T-helper 2 cell treated with Interferon-gamma antibody and Interleukin-4, amounts not matched to agents 5 μg/mL and 100 μg/mL, for 36 hours (primary cell): ENCODE measurements at regions not wholly inside any gene's neighbourhood (a gene's known extent, or its start where the extent isn't known, plus 50 kb on each side); places are given as distances from the start of the nearest gene placed in this dataset.

Experiments
- DNase-seq: peaks from one replicate; pipeline ENCODE4 v3.0.0; 2021; ENCODE audit warnings: low spot score
- H3K27ac Mint-ChIP-seq: one replicate; pipeline ENCODE4 v1.8.0; 2021; ENCODE audit warnings: mild to moderate bottlenecking, mixed read lengths
- H3K27me3 Mint-ChIP-seq: one replicate; pipeline ENCODE4 v1.8.0; 2021; ENCODE audit warnings: low read depth, mixed read lengths
- H3K36me3 Mint-ChIP-seq: one replicate; pipeline ENCODE4 v1.8.0; 2021; ENCODE audit warnings: low read depth, mixed read lengths
- H3K4me1 Mint-ChIP-seq: one replicate; pipeline ENCODE4 v1.8.0; 2021; ENCODE audit warnings: low read depth, mixed read lengths
- H3K4me3 Mint-ChIP-seq: one replicate; pipeline ENCODE4 v1.8.0; 2022; ENCODE audit warnings: mild to moderate bottlenecking, moderate library complexity, mixed read lengths
- H3K9me3 Mint-ChIP-seq: one replicate; pipeline ENCODE4 v1.8.0; 2021; ENCODE audit warnings: mixed read lengths

DNA sequence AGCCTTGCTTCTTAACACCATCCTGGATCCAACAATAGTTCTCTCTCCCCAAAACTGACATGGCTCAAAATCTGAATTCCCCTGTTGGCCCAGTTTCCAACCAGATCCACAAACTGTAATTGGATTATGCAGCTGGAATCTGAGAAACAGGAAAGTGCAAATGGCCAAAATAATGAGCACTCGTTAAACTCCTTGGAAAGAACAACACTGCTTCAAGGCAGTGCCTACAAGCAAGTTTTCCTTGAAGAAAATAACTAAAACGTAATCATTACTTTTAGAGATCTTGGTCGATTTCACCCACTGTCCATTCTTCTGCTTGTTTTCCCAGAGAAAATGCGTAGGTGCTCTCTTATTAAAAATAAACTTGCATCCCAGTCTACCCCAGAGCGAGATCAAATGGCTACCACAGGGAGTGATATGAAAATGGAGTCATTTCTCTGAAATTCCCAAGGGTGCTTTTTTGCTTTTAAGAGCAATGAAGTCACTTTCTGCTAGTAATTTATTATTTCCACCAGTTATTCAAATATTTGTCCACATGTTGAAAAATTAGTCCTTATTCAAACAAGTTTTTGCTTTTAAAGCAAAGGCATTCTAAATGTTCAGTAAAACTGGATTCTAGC lies 264.2 kb downstream of the C1D start:
- no peak for DNase-seq
- no peaks in the 10 kb centered on the region for H3K36me3 Mint-ChIP-seq
- H3K4me3 Mint-ChIP-seq, result no peak overlapping the region
- no peak overlapping the region for H3K27ac Mint-ChIP-seq
- H3K27me3 Mint-ChIP-seq, result no peaks in the 10 kb centered on the region
- H3K9me3 Mint-ChIP-seq, result no peaks in the 10 kb centered on the region
- no peaks in the 10 kb centered on the region for H3K4me1 Mint-ChIP-seq

DNA sequence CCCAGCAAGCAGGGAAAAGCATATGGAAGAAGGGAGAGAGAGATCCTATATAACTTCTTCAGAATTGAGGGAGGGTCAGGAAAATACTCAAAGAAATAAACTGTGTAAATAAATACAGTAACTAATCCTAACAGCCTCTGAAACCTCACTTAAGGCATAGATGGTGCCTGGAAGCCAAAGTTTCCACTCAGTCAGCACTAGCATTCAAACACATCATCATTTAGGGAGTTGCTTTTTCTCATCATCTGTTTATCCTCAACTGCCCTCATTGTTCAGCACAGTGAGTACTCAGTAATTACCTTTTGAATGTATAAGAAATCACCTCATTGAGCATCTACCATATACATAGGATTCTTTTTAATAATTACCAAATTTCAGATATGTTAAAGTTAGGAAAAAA lies 262.9 kb downstream of the C1D start:
- no peak for DNase-seq
- Mint-ChIP-seq H3K9me3 (no peaks in the 10 kb centered on the region), H3K27ac (no peak overlapping the region), H3K36me3 (no peaks in the 10 kb centered on the region), H3K4me1 (no peaks in the 10 kb centered on the region), H3K27me3 (no peaks in the 10 kb centered on the region), H3K4me3 (no peak overlapping the region)

DNA sequence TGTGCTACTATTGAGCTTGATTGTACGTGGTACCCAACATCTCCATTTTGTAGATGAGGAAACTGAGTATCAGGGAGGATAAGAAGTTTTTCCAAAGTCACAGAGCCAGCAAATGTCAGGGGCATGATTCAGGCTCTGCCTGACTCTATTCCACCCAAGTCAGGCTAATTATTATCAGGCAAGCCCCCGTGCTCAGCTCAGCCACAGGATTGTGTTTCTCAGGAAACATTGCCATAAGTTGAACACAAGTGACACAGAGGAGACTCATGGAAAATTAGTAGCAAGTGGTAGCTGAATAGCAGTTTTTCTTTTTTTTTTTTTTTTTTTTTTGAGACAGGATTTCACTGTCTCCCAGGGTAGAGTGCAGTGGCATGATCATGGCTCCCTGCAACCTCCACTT lies 260.5 kb downstream of the C1D start:
- H3K36me3 Mint-ChIP-seq, result no peaks in the 10 kb centered on the region
- no peaks in the 10 kb centered on the region for H3K27me3 Mint-ChIP-seq
- no peak overlapping the region for H3K4me3 Mint-ChIP-seq
- no peaks in the 10 kb centered on the region for H3K4me1 Mint-ChIP-seq
- no peak overlapping the region for H3K27ac Mint-ChIP-seq
- DNase-seq, result no peak
- no peaks in the 10 kb centered on the region for H3K9me3 Mint-ChIP-seq

DNA sequence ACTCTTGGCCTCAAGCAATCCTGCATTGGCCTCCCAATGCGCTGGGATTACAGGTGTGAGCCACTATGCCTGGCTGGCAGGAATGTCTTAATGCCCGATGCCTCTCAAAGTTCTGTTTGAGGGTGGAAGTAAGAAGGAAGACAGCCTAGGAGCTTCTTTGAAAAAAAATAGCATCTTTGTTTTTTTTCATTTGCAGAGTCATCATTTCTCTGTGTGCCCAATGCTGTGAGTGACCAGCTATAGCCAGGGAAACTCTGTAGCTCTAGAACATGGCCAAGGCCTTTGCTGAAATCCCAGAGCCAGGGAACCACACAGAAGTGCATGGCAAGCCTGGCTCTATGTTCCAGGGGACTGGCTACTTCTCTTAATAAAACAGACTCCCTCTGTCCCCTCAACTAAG lies 260.0 kb downstream of the C1D start:
- H3K36me3 Mint-ChIP-seq, result no peaks in the 10 kb centered on the region
- H3K27ac Mint-ChIP-seq, result no peak overlapping the region
- DNase-seq, result no peak
- peaks cover 1% of the 10 kb centered on the region for H3K9me3 Mint-ChIP-seq
- no peaks in the 10 kb centered on the region for H3K4me1 Mint-ChIP-seq
- H3K4me3 Mint-ChIP-seq, result no peak overlapping the region
- no peaks in the 10 kb centered on the region for H3K27me3 Mint-ChIP-seq

DNA sequence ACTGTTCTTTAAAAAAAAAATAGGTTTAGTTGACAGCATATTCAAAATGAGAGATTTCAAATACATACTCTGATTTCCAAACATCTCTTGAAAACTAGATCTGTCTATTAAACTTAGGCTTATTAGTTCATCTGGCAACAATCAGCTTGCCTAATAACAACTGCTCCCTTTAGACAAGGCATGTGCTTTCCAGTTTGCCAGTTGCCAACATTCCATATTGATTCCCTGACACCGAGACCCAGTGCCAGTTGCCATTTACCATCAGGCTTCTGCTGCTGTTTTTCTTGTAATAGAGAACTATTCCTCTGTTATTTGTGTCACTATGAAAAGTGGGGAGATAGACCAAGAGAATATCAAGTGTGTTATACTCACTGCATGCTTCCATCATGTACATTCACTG lies 256.0 kb downstream of the C1D start:
- H3K4me3 Mint-ChIP-seq, result no peak overlapping the region
- H3K4me1 Mint-ChIP-seq, result no peaks in the 10 kb centered on the region
- no peaks in the 10 kb centered on the region for H3K36me3 Mint-ChIP-seq
- no peaks in the 10 kb centered on the region for H3K27me3 Mint-ChIP-seq
- DNase-seq, result no peak
- H3K9me3 Mint-ChIP-seq, result peaks cover 15% of the 10 kb centered on the region
- H3K27ac Mint-ChIP-seq, result no peak overlapping the region

DNA sequence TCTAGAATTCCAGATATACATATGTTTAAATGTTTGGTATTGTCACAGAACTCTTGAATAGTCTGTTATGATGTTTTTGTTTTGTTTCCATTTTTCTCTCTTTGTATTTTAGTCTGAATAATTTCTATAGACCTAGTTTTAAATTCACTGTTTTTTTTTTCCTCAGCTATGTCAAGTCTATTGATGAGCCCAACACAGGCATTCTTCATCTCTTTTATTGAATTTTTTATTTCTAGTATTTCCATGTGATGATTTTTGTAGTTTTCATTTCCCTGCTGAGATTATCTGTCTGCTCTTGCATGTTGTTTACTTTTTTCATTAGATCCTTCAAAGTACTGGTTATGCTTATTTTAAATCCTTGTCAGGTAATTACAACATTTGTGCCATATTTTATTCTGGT lies 254.7 kb downstream of the C1D start:
- peaks cover 17% of the 10 kb centered on the region for H3K9me3 Mint-ChIP-seq
- no peaks in the 10 kb centered on the region for H3K27me3 Mint-ChIP-seq
- H3K4me3 Mint-ChIP-seq, result no peak overlapping the region
- DNase-seq, result no peak
- no peaks in the 10 kb centered on the region for H3K36me3 Mint-ChIP-seq
- no peak overlapping the region for H3K27ac Mint-ChIP-seq
- H3K4me1 Mint-ChIP-seq, result no peaks in the 10 kb centered on the region

DNA sequence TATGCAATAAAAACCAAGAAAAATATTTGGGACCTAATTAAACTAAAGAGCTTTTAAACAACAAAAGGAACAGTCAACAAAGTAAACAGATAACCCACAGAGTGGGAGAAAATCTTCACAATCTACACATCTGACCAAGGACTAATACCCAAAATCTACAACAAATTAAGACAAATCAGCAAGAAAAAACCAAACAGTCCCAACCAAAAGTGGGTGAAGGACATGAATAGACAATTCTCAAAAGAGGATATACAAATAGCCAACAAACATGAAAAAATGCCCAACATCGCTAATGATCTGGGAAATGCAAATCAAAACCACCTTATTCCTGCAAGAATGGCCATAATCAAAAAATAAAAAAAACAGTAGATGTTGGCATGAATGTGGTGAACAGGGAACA lies 250.1 kb downstream of the C1D start:
- H3K4me3 Mint-ChIP-seq, result no peak overlapping the region
- H3K36me3 Mint-ChIP-seq, result no peaks in the 10 kb centered on the region
- no peak for DNase-seq
- H3K9me3 Mint-ChIP-seq, result peaks cover 17% of the 10 kb centered on the region
- no peak overlapping the region for H3K27ac Mint-ChIP-seq
- H3K27me3 Mint-ChIP-seq, result no peaks in the 10 kb centered on the region
- no peaks in the 10 kb centered on the region for H3K4me1 Mint-ChIP-seq

DNA sequence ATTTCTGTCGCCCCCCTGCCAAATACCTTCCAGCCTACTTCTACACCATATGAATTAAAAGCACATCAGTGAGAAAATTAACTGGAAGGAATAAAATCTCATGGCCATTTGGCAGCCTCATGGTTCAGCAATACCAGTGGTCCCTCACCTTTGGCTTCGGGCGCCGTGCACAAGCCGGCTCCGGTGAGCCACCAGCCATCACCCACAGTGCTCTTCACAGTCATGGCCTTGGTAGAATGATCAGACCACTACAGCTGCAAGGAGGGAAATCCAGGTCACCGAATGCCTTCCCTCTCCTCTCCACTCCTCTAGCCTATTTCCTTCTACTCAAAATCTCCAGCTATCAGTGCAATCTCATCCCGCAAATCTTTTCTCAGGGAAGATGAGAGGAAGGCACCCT lies 239.1 kb downstream of the C1D start:
- Mint-ChIP-seq H3K27ac (no peak overlapping the region), H3K9me3 (peaks cover 3% of the 10 kb centered on the region), H3K36me3 (no peaks in the 10 kb centered on the region), H3K4me1 (no peaks in the 10 kb centered on the region), H3K27me3 (no peaks in the 10 kb centered on the region), H3K4me3 (no peak overlapping the region)
- DNase-seq, result no peak

DNA sequence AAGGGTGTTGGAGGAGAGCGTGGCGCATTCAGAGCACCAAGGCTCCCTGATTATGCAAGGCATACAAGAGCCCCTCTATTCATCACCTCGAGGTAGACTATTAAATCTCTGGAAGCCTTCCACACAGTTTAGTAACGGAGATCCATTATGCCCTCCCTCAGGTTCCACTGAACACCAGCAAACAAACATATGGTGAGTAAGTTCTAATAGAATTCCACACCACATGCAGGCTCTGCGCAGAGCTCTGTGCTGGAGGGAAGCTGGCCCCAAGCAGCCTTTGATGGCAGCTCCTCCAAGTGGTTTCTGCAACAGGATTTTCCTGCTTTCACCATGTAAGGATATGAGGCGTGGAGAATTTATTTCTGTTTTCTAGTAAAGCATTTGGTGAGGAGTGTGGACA lies 238.6 kb downstream of the C1D start:
- Mint-ChIP-seq H3K4me1 (no peaks in the 10 kb centered on the region), H3K9me3 (peaks cover 3% of the 10 kb centered on the region), H3K4me3 (no peak overlapping the region), H3K36me3 (no peaks in the 10 kb centered on the region), H3K27ac (no peak overlapping the region), H3K27me3 (no peaks in the 10 kb centered on the region)
- no peak for DNase-seq

DNA sequence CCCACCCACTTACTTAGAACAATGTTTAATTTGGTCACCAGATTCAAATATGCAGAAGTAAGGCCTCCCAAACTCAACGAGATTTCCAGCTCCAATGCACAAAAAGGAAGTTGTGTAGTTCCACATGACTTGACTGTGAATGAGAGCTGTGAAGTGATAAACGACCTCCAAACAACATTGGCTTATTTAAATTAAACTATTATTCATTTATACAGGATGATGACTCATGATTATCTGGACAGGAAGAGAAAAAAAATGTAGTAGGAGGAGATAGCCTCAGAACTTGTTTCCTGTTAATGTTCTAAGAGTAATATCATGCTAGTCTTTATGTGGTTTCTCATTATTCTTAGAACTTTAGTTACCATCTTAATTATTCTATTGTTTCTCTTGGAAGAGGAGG lies 237.3 kb downstream of the C1D start:
- H3K27ac Mint-ChIP-seq, result no peak overlapping the region
- peaks cover 3% of the 10 kb centered on the region for H3K9me3 Mint-ChIP-seq
- H3K36me3 Mint-ChIP-seq, result no peaks in the 10 kb centered on the region
- no peak for DNase-seq
- H3K27me3 Mint-ChIP-seq, result no peaks in the 10 kb centered on the region
- no peaks in the 10 kb centered on the region for H3K4me1 Mint-ChIP-seq
- no peak overlapping the region for H3K4me3 Mint-ChIP-seq

DNA sequence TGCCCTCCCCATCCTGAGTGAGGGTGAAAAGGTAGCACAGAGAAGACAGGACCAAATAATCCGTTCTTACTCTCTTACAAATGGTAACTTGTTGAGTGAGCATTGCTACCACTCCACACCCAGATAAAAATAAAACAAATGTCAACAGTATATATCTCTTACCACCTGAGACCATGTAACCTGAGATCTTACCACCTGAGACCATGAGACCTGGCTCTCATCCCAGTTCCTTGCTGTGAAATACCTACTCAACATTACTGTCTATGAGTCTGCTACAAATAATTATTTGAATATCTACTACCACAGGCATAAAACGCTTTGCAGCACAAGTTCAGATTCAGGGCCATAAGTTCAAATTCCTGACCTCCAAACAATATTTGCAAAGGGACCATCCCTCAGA lies 234.7 kb downstream of the C1D start:
- no peaks in the 10 kb centered on the region for H3K27me3 Mint-ChIP-seq
- no peak overlapping the region for H3K4me3 Mint-ChIP-seq
- H3K36me3 Mint-ChIP-seq, result no peaks in the 10 kb centered on the region
- DNase-seq, result no peak
- H3K27ac Mint-ChIP-seq, result no peak overlapping the region
- H3K9me3 Mint-ChIP-seq, result peaks cover 3% of the 10 kb centered on the region
- no peaks in the 10 kb centered on the region for H3K4me1 Mint-ChIP-seq

DNA sequence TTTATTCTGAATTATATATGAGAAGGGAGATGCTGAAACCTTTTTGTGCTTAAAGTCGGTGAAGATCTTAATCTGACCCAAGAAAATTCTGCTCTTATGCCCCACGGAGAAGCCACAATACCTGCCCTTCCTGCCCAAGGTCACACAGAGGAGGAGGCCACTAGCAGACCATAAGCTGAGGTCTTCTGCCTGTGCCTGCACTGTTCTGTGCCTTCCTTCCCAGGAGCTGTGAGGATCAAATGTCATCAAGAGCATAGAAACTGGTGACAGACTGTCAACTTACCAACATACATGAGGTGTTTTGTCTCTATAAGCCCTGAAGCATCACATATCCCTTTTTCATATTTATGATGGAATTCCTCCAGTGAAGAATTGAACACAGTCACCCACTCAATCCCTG lies 233.3 kb downstream of the C1D start:
- H3K9me3 Mint-ChIP-seq, result peaks cover 3% of the 10 kb centered on the region
- no peak for DNase-seq
- H3K4me3 Mint-ChIP-seq, result no peak overlapping the region
- H3K27ac Mint-ChIP-seq, result no peak overlapping the region
- no peaks in the 10 kb centered on the region for H3K4me1 Mint-ChIP-seq
- no peaks in the 10 kb centered on the region for H3K27me3 Mint-ChIP-seq
- H3K36me3 Mint-ChIP-seq, result no peaks in the 10 kb centered on the region

DNA sequence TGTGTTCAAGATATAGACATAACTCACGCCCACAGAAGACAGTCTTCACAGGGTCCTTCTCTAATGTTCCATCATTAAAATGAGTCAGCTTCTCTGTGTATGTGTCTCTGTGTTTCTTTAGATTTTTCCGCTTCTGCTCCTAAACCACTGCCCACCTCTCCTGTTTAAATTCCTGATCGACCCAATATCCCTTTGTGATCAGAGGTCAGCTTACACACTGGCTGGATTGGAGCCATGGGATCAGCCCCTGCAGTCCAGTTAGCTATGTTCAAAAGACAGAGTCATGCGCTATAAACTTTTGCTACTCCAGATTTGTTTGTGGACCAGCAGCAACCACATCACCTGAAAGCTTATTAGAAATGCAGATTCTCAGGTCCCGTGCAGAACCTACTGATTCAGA lies 229.2 kb downstream of the C1D start:
- Mint-ChIP-seq H3K27me3 (no peaks in the 10 kb centered on the region), H3K27ac (no peak overlapping the region), H3K36me3 (no peaks in the 10 kb centered on the region), H3K4me3 (no peak overlapping the region), H3K4me1 (no peaks in the 10 kb centered on the region), H3K9me3 (no peaks in the 10 kb centered on the region)
- DNase-seq, result no peak

DNA sequence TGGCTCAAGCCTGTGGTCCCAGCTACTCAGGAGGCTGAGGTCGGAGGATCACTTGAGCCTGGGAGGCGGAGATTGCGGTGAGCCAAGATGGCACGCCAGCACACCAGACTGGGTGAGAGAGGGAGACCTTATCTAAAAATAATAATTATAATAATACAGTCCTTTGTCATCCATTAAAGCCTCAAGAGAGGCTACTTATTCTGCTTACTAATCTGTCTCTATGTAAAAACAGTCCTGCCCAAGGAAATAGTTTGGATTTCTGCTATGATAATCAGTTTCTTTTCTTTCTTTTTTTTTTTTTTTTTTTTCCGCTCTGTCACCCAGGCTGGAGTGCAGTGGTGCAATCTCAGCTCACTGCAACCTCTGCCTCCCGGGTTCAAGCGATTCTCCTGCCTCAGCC lies 228.3 kb downstream of the C1D start:
- Mint-ChIP-seq H3K9me3 (no peaks in the 10 kb centered on the region), H3K4me3 (no peak overlapping the region), H3K36me3 (no peaks in the 10 kb centered on the region), H3K4me1 (no peaks in the 10 kb centered on the region), H3K27me3 (no peaks in the 10 kb centered on the region), H3K27ac (no peak overlapping the region)
- DNase-seq, result no peak

DNA sequence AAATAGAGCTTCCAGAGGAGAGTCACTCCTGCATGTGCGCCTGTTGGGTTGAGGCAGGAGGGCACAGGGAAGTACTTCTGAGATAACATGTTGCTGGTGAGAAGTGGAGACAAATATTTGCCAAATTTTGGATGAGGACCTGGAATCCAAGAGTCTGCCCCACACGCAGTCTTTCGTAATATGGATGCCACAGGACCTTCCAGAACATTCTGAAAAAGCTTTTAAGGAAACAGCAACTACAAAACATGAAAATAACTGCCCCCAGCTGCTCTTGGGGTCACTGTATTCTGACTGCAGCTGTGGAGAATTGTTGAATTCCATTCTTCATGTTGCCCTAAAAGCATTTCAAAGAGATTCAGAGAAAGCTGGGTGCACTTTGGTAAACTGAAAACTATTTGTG lies 227.5 kb downstream of the C1D start:
- DNase-seq, result no peak
- H3K4me3 Mint-ChIP-seq, result no peak overlapping the region
- H3K4me1 Mint-ChIP-seq, result no peaks in the 10 kb centered on the region
- no peaks in the 10 kb centered on the region for H3K27me3 Mint-ChIP-seq
- H3K36me3 Mint-ChIP-seq, result no peaks in the 10 kb centered on the region
- H3K27ac Mint-ChIP-seq, result no peak overlapping the region
- H3K9me3 Mint-ChIP-seq, result no peaks in the 10 kb centered on the region
